H1 (cell line): ENCODE measurements at regions not wholly inside any gene's neighbourhood (a gene's known extent, or its start where the extent isn't known, plus 50 kb on each side); places are given as distances from the start of the nearest gene placed in this dataset.

ENCODE experiments used
- ASH2L ChIP-seq: fragments of 200-600, 300-600 bp; sonication (generic); IDR thresholded peaks from one replicate; pipeline ENCODE4 v1.7.1; 2017; ENCODE audit warnings: low read length
- CHD2 ChIP-seq: IDR thresholded peaks from 2 replicates; pipeline ENCODE4 v1.6.1; 2012; ENCODE audit warnings: low read length, improper control_type of control experiment
- JUN ChIP-seq: IDR thresholded peaks from 2 replicates; pipeline ENCODE4 v1.6.1; 2011; ENCODE audit warnings: low read depth, mild to moderate bottlenecking, improper control_type of control experiment, low read length
- KDM5A ChIP-seq: fragments of 200-600 bp; IDR thresholded peaks from 2 replicates; pipeline ENCODE4 v1.7.1; 2012; ENCODE audit warnings: mild to moderate bottlenecking, low read length, inconsistent platforms, mixed read lengths
- MAFK ChIP-seq: IDR thresholded peaks from 2 replicates; pipeline ENCODE4 v1.6.1; 2012; ENCODE audit warnings: low read depth, mild to moderate bottlenecking, improper control_type of control experiment, low read length
- SIRT6 ChIP-seq: IDR thresholded peaks from one replicate; pipeline ENCODE4 v1.7.1; 2012; ENCODE audit warnings: low read length, inconsistent platforms
- SP1 ChIP-seq: IDR thresholded peaks from 2 replicates; pipeline ENCODE4 v1.6.1; 2011; ENCODE audit warnings: low read depth, low read length
- TBP ChIP-seq: IDR thresholded peaks from 2 replicates; pipeline ENCODE4 v1.6.1; 2011; ENCODE audit warnings: low read depth, low read length, improper control_type of control experiment
- TF ChIP-seq, protein P1 (sequence below): fragments of 300-600 bp; sonication (generic); IDR thresholded peaks from 2 replicates; pipeline ENCODE4 v1.7.1; 2012; ENCODE audit warnings: low read length, moderate library complexity, mild to moderate bottlenecking, inconsistent platforms; ENCODE audit not compliant: insufficient replicate concordance
- TF ChIP-seq, protein P2 (sequence below): IDR thresholded peaks from 2 replicates; pipeline ENCODE4 v1.6.1; 2012; ENCODE audit warnings: inconsistent platforms
- TF ChIP-seq, protein P3 (sequence below): IDR thresholded peaks from 2 replicates; pipeline ENCODE4 v1.6.1; 2012; ENCODE audit warnings: low read length, inconsistent platforms

DNA sequence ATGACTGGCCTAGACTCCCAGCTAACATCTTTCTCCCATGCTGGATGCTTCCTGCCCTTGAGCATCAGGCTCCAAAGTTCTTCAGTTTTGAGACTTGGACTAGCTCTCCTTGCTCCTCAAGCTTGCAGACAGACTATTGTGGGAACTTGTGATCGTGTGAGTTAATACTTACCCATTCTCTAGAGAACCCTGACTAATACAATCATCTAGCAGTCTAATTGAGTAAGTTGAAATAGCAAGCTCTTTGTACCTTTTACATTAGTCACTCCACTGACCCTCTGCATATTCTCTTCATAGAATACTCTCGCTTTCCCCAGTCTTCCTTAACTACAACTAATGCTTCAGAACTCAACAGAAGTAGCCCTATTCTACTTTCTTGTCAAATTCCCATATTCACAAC is 434.6 kb upstream of the NXPH2 start (continued):
- TF ChIP-seq, protein P1, sequence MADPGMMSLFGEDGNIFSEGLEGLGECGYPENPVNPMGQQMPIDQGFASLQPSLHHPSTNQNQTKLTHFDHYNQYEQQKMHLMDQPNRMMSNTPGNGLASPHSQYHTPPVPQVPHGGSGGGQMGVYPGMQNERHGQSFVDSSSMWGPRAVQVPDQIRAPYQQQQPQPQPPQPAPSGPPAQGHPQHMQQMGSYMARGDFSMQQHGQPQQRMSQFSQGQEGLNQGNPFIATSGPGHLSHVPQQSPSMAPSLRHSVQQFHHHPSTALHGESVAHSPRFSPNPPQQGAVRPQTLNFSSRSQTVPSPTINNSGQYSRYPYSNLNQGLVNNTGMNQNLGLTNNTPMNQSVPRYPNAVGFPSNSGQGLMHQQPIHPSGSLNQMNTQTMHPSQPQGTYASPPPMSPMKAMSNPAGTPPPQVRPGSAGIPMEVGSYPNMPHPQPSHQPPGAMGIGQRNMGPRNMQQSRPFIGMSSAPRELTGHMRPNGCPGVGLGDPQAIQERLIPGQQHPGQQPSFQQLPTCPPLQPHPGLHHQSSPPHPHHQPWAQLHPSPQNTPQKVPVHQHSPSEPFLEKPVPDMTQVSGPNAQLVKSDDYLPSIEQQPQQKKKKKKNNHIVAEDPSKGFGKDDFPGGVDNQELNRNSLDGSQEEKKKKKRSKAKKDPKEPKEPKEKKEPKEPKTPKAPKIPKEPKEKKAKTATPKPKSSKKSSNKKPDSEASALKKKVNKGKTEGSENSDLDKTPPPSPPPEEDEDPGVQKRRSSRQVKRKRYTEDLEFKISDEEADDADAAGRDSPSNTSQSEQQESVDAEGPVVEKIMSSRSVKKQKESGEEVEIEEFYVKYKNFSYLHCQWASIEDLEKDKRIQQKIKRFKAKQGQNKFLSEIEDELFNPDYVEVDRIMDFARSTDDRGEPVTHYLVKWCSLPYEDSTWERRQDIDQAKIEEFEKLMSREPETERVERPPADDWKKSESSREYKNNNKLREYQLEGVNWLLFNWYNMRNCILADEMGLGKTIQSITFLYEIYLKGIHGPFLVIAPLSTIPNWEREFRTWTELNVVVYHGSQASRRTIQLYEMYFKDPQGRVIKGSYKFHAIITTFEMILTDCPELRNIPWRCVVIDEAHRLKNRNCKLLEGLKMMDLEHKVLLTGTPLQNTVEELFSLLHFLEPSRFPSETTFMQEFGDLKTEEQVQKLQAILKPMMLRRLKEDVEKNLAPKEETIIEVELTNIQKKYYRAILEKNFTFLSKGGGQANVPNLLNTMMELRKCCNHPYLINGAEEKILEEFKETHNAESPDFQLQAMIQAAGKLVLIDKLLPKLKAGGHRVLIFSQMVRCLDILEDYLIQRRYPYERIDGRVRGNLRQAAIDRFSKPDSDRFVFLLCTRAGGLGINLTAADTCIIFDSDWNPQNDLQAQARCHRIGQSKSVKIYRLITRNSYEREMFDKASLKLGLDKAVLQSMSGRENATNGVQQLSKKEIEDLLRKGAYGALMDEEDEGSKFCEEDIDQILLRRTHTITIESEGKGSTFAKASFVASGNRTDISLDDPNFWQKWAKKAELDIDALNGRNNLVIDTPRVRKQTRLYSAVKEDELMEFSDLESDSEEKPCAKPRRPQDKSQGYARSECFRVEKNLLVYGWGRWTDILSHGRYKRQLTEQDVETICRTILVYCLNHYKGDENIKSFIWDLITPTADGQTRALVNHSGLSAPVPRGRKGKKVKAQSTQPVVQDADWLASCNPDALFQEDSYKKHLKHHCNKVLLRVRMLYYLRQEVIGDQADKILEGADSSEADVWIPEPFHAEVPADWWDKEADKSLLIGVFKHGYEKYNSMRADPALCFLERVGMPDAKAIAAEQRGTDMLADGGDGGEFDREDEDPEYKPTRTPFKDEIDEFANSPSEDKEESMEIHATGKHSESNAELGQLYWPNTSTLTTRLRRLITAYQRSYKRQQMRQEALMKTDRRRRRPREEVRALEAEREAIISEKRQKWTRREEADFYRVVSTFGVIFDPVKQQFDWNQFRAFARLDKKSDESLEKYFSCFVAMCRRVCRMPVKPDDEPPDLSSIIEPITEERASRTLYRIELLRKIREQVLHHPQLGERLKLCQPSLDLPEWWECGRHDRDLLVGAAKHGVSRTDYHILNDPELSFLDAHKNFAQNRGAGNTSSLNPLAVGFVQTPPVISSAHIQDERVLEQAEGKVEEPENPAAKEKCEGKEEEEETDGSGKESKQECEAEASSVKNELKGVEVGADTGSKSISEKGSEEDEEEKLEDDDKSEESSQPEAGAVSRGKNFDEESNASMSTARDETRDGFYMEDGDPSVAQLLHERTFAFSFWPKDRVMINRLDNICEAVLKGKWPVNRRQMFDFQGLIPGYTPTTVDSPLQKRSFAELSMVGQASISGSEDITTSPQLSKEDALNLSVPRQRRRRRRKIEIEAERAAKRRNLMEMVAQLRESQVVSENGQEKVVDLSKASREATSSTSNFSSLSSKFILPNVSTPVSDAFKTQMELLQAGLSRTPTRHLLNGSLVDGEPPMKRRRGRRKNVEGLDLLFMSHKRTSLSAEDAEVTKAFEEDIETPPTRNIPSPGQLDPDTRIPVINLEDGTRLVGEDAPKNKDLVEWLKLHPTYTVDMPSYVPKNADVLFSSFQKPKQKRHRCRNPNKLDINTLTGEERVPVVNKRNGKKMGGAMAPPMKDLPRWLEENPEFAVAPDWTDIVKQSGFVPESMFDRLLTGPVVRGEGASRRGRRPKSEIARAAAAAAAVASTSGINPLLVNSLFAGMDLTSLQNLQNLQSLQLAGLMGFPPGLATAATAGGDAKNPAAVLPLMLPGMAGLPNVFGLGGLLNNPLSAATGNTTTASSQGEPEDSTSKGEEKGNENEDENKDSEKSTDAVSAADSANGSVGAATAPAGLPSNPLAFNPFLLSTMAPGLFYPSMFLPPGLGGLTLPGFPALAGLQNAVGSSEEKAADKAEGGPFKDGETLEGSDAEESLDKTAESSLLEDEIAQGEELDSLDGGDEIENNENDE: no peak
- no peak for TF ChIP-seq CHD2
- TF ChIP-seq, protein P2, sequence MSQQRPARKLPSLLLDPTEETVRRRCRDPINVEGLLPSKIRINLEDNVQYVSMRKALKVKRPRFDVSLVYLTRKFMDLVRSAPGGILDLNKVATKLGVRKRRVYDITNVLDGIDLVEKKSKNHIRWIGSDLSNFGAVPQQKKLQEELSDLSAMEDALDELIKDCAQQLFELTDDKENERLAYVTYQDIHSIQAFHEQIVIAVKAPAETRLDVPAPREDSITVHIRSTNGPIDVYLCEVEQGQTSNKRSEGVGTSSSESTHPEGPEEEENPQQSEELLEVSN: no peak
- TF ChIP-seq SP1: no peak
- TF ChIP-seq, protein P3, sequence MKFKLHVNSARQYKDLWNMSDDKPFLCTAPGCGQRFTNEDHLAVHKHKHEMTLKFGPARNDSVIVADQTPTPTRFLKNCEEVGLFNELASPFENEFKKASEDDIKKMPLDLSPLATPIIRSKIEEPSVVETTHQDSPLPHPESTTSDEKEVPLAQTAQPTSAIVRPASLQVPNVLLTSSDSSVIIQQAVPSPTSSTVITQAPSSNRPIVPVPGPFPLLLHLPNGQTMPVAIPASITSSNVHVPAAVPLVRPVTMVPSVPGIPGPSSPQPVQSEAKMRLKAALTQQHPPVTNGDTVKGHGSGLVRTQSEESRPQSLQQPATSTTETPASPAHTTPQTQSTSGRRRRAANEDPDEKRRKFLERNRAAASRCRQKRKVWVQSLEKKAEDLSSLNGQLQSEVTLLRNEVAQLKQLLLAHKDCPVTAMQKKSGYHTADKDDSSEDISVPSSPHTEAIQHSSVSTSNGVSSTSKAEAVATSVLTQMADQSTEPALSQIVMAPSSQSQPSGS: no peak
- TF ChIP-seq ASH2L: no peak
- TF ChIP-seq TBP: no peak
- no peak for TF ChIP-seq SIRT6
- no peak for TF ChIP-seq KDM5A
- TF ChIP-seq JUN: no peak
- no peak for TF ChIP-seq MAFK
